CD4-positive, alpha-beta T cell treated with Interleukin-6 at 100 ng/mL for 8 hours (primary cell): ENCODE measurements at regions not wholly inside any gene's neighbourhood (a gene's known extent, or its start where the extent isn't known, plus 50 kb on each side); places are given as distances from the start of the nearest gene placed in this dataset.

Source experiments
- DNase-seq: peaks from one replicate; pipeline ENCODE4 v3.0.0-alpha.2; 2020; ENCODE audit warnings: mixed read lengths, low spot score

DNA sequence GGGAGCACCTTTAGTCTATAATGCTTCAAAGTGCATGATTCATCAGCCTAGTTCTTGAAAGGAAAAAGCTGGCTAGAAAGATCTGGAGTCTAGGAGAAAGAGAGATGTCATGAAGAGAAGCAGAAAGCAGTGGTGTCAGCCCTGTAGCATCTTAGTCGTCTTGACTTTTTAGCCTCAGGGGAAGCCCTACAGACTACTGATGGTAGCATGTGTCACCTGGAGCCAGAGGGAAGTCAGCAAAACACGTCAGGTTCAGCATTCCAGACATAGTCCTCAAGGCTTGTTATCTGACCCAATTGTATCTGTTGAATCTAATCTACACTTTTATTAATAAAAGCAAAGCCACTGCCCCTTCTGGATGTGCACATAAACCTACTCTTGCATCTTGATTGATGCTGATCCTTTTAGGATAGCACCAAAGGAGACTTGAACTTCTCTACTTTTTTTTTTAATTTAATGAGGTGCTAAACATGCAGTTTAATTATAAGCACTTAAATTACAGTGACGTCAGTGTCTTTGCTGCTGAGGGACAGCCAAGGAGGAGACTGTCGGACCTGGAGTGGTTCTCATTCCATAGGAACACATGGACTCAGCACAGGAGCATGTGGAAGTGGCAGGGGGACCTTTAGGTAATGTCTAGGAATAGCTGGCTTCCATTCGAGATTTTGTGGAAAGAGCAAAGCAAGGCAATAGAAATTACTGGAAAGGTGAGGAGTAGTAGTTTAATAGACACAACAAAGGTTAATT lies 525.5 kb upstream of the SGCG start:
- no peak for DNase-seq

DNA sequence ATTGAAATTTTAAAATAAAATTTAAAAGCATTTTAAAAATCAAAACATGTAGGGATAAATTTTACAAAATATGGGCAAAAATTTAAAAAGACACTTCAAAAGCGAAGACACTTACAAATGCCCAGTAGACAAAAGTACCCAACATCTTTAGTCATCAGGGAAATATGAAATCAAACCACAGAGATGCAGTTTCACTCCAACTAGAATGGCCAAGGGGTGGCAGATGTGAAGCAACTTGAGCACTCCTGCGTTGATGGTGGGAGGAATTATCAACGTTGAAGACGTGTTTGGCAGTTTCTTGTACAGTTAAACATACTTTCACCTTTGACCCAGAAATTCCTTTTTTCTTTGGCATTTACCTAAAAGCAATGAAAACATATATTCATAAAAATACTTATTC lies 518.0 kb upstream of the SGCG start:
- no peak for DNase-seq

DNA sequence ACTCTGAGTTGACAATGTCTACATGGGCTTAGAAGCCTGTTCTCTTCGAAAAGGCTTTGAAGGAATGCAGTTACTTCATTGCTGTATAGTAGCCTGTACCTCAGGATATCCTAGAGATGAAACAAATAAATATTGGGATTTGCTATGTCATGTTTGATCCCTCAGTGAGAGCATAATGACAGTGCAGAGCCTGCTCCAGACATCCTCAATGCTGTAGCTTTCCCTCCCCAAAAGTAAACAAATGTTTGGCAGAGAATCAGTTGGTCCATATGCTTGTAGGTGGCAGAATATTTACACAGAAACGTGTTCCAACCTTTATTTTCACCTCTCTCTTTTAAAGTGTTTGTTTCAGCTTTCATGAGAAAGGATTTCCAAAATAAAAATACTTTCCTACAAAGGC lies 515.3 kb upstream of the SGCG start:
- DNase-seq, result no peak

DNA sequence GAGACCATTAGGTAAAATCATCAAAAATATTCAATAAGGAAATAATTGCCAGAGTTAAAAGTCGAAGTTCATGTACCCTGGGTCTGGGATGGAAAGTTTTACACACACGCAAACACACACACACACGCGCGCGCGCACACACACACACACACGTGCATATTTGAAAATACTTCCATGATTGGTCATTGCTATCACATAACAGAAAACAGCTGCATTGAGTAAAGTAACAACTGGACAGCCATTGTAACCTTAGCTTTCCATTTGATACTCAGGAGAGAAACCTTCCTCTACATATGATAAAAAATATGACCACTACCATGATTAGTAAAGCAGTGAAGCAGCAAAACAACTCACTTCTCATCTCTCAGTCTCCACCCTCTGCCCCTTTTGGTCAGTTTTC lies 490.0 kb upstream of the SGCG start:
- no peak for DNase-seq

DNA sequence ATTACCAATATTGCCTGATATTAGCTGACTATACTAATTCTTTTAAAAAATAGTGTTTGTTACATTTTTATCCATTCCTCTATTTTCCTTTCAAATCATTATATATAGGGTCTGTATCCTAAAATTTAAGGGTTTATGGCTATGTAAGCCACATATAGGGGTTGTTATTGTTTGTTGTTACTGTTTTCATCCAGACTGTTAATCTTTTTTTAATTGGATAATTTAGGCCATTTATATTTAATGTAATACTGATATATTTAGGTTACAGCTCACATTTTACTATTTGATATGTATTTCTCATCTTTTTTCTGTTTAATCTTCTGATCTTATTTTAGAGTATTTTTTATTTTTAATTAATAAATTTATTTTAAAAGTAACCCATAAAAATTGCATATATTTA lies 487.1 kb upstream of the SGCG start:
- no peak for DNase-seq

DNA sequence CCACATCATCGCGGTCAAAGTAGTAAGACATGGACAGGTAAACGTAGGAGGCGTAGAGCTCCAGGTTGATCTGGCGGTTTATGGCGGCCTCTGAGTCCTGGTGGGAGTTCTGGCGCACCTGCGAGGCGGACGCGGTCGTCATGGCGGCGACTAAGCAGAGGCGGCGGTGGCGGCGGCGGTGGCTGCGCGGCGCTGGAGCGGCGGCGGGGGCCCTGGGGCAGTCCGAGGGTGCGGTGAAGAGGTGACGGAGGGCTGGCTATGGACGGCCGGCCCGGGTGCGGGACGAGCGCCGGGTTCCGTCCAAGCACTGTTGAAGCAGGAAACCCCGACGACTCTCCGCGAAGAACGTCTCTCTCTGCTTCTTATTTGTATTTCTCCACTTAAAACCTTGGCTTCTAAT lies 484.3 kb upstream of the SGCG start:
- DNase-seq, result no peak

DNA sequence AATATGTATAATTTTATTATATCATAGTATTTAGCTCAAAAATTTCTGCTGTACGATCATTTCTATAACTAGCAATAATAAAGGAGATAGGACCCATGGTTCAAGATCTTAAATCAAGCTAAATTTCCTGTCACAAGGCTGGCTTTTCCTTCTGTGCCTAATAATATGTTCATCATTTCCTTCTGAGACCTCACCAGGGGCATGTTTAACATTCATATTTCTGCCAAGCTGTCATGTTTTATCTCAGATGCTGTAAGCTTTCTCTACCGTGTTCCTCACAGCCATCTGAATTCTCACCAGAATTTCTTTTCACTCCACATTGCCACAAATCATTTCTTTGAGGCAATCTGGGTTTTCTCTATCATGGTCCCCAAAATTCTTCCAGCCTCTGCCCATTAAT lies 482.3 kb upstream of the SGCG start:
- no peak for DNase-seq

DNA sequence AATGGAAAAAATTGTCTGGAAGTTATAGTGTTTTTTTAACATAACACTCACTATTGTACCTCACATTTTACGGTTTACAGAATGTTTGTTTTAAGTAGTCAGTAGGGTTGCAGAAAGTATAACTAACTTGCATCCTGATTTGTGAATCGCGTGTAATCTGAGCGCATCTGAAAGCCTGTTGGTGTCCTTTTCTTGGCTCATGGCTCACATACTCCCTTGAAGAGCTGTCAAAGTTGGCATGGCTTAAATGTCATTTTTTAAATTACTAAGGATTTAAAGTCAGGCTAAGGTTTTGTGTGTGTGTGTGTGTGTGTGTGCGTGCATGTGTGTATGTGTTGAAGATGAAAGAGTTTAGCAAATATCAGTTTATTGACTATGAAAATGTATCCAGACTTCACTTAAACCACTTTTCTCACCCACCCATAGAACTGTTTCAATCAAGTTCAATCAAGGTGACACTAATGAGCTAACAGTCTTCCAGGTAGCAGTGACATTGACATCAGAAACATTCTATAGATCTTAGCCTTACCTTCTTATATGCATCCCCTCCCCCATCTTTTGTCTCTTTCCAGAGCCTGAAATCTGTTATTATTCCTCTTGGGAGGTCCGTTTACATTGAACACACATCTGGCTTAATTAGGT lies 480.4 kb upstream of the SGCG start:
- DNase-seq, result no peak

DNA sequence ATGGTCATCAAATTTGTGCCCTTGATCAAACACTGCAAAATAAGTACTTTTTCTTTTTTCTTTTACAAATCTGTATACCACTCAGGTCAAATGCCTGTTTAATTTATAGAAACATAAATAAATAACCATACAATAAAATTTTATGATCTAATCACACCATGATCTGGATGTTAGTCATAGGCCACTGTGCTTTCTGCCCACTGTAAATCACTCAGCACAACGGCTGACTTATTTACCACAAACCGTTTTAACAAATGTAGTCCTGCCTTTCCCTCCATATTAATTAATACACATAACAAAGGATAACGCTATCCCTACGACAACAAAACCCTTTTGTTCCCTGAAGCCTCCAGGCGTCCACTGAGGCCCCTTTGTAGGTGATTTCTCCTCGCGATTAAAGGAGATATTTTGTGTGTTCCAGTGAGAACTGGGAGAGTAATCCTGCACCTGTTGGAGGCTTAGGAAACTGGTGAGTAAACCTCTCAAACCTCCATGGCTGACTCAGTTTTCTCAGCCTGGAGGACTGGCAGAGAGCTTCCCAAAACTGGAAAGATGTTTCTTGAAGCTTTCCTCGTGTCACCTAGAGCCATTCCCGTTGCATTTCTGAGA lies 477.1 kb upstream of the SGCG start:
- no peak for DNase-seq

DNA sequence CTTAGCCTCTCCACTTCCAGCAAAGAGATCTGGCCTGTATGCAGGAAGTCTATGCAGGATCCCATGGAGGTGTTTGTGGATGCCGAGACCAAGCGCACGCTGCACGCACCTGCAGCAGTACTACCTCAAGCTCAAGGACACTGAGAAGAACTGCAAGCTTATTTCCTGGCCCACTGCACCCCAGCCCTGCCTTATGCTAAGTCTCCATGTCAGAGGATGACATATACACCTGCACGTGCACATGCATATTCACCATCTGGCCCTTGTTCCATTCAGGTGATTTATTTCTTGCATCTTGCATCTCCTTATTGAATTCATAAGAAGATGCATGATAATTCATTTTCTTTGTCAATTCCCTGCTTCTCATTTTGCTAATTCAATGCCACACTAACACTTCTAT lies 472.8 kb upstream of the SGCG start:
- DNase-seq, result no peak

DNA sequence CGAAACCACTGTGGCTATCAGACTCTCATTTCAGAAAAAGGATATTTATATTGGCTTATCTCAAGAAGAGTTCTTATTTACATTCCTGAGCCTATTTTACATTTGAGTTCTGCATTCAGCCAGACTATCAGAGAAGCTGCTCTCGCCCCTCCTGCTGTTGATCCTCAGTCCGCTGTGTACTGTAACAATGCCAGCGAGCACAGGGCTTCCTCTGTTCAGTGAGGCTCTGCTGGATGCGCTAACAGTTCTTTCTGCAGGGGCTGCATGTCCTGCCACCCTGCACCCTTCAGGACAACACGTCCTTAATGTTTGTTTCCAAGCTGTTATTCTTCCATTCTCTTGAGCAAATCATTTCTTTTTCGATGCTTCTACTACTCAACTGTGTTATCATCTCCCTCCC lies 463.7 kb upstream of the SGCG start:
- DNase-seq, result no peak

DNA sequence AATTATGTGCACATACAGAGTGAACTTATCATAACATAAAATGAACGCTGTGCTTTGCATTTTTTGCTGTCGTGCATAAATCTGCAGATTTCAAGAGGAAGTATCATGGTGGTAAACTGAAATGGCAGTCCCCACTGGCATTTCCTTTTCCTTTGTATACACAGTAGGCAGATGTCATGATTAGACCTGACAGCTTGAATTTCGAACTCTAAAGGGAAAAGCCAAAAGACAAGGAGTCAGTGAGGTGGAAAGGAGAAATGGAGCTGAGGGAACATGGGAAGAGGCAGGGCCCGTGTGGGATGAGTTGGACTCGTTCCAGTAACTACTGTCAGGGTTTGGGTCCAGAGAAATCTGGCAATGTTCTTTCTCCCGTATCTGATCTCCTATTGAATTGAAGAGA lies 454.1 kb upstream of the SGCG start:
- no peak for DNase-seq

DNA sequence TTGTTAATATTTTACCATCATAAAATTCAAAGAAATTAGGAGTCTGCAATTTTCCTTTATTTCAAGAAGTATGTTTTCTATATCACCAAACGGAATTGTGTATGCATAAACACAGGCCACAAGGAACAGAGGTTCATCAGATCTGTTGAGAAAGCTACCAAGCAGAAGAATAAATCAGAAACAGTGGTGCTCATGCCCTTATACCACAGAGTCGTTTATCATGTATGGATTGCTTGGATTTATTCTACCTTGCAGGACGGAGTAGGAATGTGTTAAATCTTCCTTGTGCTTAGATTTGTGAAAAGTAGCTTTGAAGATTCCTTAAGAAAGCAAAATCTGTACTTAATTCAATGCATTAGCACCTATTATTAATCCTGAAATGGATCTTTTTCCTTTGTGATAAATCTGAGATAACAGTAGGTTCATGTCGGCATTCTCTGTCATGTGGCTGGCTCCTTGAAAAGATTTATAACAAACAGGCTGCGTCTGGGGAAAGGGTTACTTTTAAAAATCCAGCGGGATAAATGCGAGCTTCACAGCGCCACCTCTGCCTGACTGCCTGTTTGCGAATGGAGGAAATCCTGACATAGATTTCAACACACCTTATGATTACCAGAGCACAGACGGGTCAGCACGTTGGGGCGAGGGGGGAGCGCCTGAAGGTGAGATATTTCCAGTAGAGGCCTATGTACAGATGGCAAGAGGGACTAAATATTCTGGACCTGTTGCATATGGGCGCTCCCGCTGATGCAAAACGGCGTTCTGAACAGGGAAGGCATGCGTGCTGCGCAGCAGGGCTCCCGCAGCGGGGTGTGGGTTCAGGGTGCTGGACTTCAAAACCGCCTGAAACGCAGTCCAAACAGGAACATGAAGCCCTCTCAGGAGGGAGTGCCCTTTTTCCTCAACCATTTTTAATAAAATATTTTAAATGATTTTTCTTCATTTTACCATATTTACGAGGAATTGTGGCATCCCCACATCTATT lies 445.5 kb upstream of the SGCG start:
- DNase-seq, result no peak

DNA sequence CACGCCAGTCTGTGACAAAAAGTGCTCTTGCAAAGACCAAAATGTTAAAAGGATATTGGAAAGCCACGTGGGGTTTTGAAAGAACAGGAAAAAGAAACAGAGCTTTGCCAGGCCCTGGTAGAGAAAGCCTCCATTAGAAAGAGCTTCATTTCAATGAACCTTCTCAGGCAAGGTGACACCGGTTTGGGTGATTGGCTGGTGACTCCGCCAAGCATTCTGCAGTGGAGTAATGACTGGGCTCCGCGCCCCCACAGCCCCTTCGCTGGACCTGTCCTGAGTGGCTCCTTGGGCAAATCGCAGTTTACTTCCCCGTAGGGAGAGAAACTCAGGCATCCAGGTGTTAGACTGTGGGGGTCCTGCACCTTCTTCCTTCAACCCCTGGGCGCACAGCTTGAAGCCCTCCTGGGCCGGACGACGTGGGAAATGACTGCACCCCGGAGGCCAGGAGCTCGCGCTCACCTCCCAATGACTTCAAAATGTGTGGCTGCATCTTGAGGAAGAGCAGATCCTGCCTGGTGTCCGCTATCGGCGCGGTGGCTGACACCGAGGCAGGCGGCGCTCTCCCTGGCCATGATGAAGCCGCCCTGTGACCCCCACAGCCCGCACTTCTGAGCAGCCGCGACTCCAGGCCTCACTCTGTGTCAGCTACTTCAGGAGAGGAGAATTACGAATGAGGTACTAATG lies 444.6 kb upstream of the SGCG start:
- DNase-seq, result no peak

DNA sequence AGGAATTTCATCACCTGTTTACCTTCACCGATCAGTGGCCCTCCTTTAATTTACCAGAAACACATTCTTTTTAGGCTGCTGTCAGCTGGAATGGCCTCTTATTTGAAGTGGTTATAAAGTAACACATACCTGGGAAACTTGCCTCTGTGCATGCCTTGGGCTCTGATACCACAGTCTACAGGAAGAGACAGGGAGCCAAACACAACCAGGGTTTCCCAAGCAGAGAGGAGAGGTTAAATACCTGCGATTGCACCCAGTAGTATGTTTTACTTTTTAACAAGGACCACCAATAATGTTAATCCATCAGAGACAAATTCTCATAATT lies 444.0 kb upstream of the SGCG start:
- DNase-seq, result no peak

DNA sequence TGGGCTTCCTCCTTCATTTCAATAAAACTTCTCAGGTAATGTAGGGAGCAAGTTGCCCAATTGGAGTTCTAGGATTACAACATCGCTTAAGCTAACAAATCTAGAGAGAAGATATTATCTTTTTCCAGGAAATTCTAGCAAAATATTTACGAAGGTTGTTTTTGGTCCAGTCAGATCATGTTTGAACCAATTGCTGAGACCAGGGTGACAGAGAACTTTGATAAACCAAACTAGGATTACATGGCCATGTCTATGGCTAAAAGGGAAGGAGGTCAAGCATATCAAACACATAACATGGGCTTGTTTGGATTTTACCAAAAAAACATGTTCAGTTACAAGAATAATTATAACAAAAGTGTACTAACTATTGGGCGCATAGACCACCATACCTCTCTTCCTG lies 442.4 kb upstream of the SGCG start:
- DNase-seq, result no peak

DNA sequence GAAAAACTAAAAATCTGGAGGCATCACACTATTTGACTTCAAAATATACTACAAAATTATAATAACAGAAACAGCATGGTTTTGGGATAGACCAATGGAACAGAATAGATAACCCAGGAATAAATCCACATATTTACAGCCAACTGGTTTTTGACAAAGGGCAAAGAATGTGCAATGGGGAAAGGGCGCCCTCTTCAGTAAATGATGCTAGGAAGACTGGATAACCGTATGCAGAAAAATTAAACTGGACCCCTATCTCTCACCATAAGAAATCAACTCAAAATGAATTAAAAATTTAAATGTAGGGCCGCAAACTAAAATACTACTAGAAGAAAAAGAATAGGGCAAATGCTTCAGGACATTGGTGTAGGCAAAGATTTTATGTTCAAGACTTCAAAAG lies 440.5 kb upstream of the SGCG start:
- no peak for DNase-seq

DNA sequence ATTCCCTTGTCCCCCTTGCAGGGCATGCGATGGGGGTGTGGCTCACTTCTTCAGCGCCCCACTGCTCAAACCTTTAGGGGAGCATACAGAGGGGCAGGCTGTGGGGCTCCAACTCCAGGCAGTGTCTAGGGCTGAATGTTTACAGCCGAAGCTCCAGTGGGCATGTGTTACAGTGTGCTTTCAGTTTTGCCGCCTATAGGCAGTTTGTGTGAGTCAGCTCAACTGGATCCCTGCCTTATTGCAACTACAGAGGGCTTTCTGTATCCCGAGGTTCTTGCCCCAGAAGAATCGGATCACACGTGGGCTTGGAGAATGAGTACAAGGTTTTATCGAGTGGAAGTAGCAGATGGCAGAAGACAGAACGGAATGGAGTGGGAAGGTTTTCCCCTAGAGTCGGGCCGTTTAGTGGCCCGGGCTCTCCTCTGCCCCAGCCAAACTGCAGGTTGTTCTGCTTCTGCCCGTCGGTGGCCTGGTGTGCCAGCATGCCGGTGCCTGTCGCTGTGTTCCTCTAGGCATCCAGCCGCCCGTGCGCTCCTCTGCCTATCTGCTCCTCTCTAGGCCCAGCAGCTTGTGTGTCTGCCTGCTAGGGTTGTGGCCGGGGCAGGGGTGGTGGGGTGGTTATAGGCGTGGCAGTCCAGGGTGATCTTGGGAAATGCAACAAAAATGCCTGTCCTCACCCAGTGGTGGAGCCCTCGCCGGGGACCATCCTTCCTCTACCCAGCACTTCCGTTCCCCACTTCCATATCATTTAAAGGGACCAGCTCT lies 435.9 kb upstream of the SGCG start:
- no peak for DNase-seq

DNA sequence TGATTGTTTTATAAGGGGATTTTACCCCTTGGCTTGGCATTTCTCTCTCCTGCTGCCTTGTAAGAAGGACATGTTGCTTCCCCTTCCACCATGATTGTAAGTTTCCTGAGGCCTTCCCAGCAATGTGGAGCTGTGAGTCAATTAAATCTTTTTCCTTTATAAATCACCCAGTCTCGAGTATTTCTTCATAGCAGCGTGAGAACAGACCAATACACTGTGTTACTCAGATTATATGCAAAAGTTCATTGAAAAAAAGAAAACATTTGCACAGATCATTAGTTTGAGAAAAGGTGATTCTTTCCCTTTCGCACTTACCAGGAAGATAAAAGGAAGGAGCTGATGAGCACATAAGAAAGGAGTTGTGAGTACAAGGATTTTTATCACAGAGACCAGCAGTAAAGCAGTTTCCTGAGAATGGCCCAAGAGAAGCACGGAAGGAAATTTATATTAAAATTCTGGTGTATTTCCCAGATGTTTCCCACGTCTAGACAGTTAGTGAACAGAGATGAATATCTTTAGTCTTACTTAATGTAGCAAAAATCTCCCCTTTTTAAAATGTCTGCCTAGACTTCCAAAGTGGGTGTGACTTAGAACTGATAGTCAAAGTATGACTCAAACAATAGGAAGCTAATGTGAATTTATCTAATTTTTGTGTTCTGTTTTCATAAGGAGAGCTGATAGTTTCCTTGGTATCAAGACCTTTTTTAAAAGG lies 431.8 kb upstream of the SGCG start:
- no peak for DNase-seq

DNA sequence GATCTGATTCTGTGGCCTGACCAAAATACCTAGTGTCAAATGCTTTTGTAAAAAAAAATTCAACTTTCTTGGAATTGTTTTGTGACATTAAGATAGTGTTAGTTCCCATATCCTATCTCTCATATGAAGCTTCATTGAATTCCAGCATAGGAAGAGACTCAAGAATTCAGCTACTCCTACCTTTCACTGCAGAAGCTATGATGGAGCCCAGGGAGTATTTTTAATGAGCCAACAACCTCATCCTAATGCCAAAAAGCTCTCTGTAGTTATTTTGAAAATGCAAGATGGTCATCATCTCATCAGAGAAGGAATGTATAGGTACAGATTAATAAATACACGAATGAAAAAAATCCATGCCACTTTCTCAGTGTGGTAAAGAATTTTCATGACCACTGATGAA lies 431.2 kb upstream of the SGCG start:
- DNase-seq, result no peak
